ENCODE measurements at regions not wholly inside any gene's neighbourhood (a gene's known extent, or its start where the extent isn't known, plus 50 kb on each side); places are given as distances from the start of the nearest gene placed in this dataset.

DNA sequence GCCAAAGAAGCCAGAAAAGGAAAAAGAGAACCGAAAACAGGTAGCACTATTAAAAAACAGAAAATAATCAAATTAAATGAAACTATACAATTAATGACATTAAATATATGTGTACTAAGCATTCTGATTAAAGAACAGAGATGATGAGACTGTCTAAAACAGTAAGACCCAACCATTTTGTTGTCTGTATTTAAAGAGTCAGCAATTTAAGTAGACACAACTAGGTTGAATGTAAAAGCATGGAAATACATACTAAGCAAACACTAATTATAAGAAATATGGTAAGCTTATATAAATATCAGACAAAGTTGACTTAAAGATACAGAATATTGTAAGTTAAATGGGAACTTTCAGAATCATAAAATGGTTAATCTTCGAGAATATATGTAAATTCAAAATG is 774.6 kb upstream of the RAG2 start:
- H3K4me3 Mint-ChIP-seq (ENCODE audit: unreplicated experiment): no peak overlapping the region
- no peaks in the 10 kb centered on the region for H3K36me3 Mint-ChIP-seq (ENCODE audit: low read depth, unreplicated experiment)
- TF ChIP-seq, protein P1, sequence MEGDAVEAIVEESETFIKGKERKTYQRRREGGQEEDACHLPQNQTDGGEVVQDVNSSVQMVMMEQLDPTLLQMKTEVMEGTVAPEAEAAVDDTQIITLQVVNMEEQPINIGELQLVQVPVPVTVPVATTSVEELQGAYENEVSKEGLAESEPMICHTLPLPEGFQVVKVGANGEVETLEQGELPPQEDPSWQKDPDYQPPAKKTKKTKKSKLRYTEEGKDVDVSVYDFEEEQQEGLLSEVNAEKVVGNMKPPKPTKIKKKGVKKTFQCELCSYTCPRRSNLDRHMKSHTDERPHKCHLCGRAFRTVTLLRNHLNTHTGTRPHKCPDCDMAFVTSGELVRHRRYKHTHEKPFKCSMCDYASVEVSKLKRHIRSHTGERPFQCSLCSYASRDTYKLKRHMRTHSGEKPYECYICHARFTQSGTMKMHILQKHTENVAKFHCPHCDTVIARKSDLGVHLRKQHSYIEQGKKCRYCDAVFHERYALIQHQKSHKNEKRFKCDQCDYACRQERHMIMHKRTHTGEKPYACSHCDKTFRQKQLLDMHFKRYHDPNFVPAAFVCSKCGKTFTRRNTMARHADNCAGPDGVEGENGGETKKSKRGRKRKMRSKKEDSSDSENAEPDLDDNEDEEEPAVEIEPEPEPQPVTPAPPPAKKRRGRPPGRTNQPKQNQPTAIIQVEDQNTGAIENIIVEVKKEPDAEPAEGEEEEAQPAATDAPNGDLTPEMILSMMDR (IDR thresholded peaks at IDR 0.05; ENCODE audit: unreplicated experiment): no peak
- no peak for DNase-seq (ENCODE audit: low spot score)
- H3K27ac Mint-ChIP-seq (ENCODE audit: unreplicated experiment): no peak overlapping the region
- no peaks in the 10 kb centered on the region for H3K4me1 Mint-ChIP-seq (ENCODE audit: unreplicated experiment)
- peaks cover 2% of the 10 kb centered on the region for H3K27me3 Mint-ChIP-seq (ENCODE audit: unreplicated experiment)
- H3K9me3 Mint-ChIP-seq (ENCODE audit: unreplicated experiment): no peaks in the 10 kb centered on the region

DNA sequence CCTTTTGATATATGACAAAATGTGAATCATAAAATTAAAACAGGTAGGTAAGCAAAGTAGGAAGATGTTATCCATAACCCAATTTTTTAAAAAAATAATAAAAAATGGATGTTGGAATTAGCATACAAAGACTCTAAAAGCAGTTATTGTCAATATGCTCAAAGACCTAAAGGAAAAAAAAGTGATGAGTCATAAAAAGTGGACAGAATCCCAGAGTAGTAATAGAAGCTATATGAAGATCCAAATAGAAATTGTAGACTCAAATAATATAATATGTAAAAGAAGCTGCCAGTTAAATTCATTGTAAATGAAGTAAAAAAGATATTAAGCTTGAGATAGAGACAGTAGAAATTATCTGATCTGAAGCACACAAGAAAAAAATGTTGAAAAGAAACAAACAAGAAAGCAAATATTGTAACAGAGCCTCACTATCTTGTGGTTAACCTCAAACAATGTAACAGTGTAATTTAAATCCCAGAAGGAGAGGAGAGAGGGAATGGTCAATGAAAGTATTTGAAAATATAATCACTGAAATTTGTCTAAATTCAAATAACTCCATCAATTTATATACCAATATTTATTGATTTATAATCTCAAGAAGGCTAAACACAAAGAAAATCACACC is 773.4 kb upstream of the RAG2 start:
- no peak overlapping the region for H3K4me3 Mint-ChIP-seq (ENCODE audit: unreplicated experiment)
- no peaks in the 10 kb centered on the region for H3K9me3 Mint-ChIP-seq (ENCODE audit: unreplicated experiment)
- TF ChIP-seq, protein P1 (IDR thresholded peaks at IDR 0.05; ENCODE audit: unreplicated experiment): no peak
- no peaks in the 10 kb centered on the region for H3K36me3 Mint-ChIP-seq (ENCODE audit: low read depth, unreplicated experiment)
- H3K27me3 Mint-ChIP-seq (ENCODE audit: unreplicated experiment): peaks cover 2% of the 10 kb centered on the region
- H3K4me1 Mint-ChIP-seq (ENCODE audit: unreplicated experiment): no peaks in the 10 kb centered on the region
- no peak overlapping the region for H3K27ac Mint-ChIP-seq (ENCODE audit: unreplicated experiment)
- DNase-seq (ENCODE audit: low spot score): no peak

DNA sequence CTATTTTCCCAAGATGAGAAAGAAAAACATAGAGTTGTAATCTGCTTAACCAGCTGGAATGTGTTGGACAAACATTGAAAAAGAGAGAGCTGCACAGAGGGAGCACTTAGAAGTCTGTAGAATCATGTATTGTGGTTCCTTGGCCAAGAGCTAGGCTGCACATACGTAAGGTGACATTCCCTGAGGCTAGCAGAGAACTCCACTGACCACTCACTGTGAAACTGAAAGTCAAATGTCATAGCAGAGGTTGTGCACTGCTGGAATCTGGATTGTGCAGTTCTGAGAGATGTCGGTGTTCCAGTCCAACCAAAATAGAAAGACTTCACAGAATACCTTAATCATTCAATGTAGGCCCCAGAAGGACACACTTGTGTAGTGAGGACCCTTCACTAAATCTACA is 772.8 kb upstream of the RAG2 start:
- no peaks in the 10 kb centered on the region for H3K9me3 Mint-ChIP-seq (ENCODE audit: unreplicated experiment)
- no peak for DNase-seq (ENCODE audit: low spot score)
- H3K27me3 Mint-ChIP-seq (ENCODE audit: unreplicated experiment): peaks cover 2% of the 10 kb centered on the region
- TF ChIP-seq, protein P1 (IDR thresholded peaks at IDR 0.05; ENCODE audit: unreplicated experiment): no peak
- H3K4me1 Mint-ChIP-seq (ENCODE audit: unreplicated experiment): no peaks in the 10 kb centered on the region
- H3K36me3 Mint-ChIP-seq (ENCODE audit: low read depth, unreplicated experiment): no peaks in the 10 kb centered on the region
- H3K27ac Mint-ChIP-seq (ENCODE audit: unreplicated experiment): no peak overlapping the region
- H3K4me3 Mint-ChIP-seq (ENCODE audit: unreplicated experiment): no peak overlapping the region

DNA sequence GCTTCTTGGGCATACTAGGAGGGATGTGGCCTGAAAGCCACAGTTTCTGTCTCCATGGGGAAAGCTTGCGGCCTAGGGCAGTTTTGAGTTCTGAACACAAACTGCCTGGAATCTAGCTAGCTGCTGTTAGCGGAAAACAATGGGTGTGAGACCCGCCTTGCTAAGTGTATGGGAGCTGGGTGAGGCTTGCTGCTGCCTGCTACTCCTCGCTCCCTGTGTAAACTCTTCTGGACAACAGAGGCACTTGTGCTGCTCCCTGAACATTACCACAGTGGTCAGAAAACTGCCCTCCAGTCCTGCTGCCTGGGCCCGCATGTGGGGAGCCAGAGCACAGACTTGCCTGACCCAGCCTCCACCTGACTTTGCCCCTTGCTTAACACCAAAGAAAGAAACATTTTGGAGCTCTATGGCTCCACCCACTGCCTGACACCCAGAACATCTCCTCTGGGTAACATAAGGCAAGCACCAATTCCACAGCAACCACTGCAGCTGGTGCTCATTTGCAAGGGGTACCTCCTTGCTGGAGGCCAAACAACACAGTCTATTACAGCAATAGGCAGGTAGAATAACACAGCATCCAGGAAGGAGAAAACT is 766.3 kb upstream of the RAG2 start:
- TF ChIP-seq, protein P1 (IDR thresholded peaks at IDR 0.05; ENCODE audit: unreplicated experiment): no peak
- no peaks in the 10 kb centered on the region for H3K4me1 Mint-ChIP-seq (ENCODE audit: unreplicated experiment)
- no peaks in the 10 kb centered on the region for H3K27me3 Mint-ChIP-seq (ENCODE audit: unreplicated experiment)
- H3K4me3 Mint-ChIP-seq (ENCODE audit: unreplicated experiment): no peak overlapping the region
- H3K36me3 Mint-ChIP-seq (ENCODE audit: low read depth, unreplicated experiment): no peaks in the 10 kb centered on the region
- no peak overlapping the region for H3K27ac Mint-ChIP-seq (ENCODE audit: unreplicated experiment)
- no peak for DNase-seq (ENCODE audit: low spot score)
- H3K9me3 Mint-ChIP-seq (ENCODE audit: unreplicated experiment): no peaks in the 10 kb centered on the region

DNA sequence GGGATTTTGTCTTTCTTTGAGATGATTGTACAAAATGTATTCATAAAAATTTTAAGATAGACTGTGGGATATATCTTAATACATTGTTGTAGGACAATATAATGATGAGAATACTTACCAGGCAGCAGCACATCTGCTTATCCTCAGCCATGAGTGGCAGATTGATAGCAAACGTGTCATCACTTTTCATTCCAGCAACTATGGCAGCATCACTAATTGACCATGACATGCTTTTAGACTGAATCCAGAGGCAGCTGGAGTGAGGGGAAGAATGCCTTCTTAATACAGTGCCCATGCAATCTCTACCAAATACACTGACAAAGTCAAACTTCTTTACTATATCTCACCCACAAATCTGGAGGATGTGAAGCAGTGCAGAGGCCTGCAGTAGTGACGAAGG is 755.2 kb upstream of the RAG2 start:
- peaks cover 2% of the 10 kb centered on the region for H3K27me3 Mint-ChIP-seq (ENCODE audit: unreplicated experiment)
- no peaks in the 10 kb centered on the region for H3K4me1 Mint-ChIP-seq (ENCODE audit: unreplicated experiment)
- H3K36me3 Mint-ChIP-seq (ENCODE audit: low read depth, unreplicated experiment): peaks cover 5% of the 10 kb centered on the region
- no peak overlapping the region for H3K27ac Mint-ChIP-seq (ENCODE audit: unreplicated experiment)
- TF ChIP-seq, protein P1 (IDR thresholded peaks at IDR 0.05; ENCODE audit: unreplicated experiment): no peak
- DNase-seq (ENCODE audit: low spot score): no peak
- H3K9me3 Mint-ChIP-seq (ENCODE audit: unreplicated experiment): no peaks in the 10 kb centered on the region
- no peak overlapping the region for H3K4me3 Mint-ChIP-seq (ENCODE audit: unreplicated experiment)
